Brain pericyte (primary cell): ENCODE measurements at regions not wholly inside any gene's neighbourhood (a gene's known extent, or its start where the extent isn't known, plus 50 kb on each side); places are given as distances from the start of the nearest gene placed in this dataset.

Source experiments
- DNase-seq: peaks from one replicate; pipeline ENCODE4 v3.0.0-alpha.2; 2012; ENCODE audit warnings: low read depth, low spot score

- no peak for DNase-seq
These were observed 306.7 kb downstream of the EPB41L4A start for GRCh38 chr5:112112346-112112745.

GRCh38 chr5:112109331-112110007, 309.6 kb downstream of the EPB41L4A start:
- peak; percentile 10 for DNase-seq

- DNase-seq, result no peak
These were observed 312.2 kb downstream of the EPB41L4A start for GRCh38 chr5:112106878-112107277.

- no peak for DNase-seq
These were observed 321.3 kb downstream of the EPB41L4A start for GRCh38 chr5:112097768-112098167.

GRCh38 chr5:112087222-112087621, 330.2 kb upstream of the NREP start:
- no peak for DNase-seq

- no peak for DNase-seq
These were observed 329.7 kb upstream of the NREP start for GRCh38 chr5:112086740-112087139.

GRCh38 chr5:112084149-112084548, 327.2 kb upstream of the NREP start:
- DNase-seq, result no peak

- DNase-seq, result no peak
These were observed 326.6 kb upstream of the NREP start for GRCh38 chr5:112083623-112084022.

- DNase-seq, result no peak
These were observed 320.2 kb upstream of the NREP start for GRCh38 chr5:112077180-112077579.

- DNase-seq, result no peak
These were observed 313.0 kb upstream of the NREP start for GRCh38 chr5:112070022-112070421.

GRCh38 chr5:112069329-112069728, 312.3 kb upstream of the NREP start:
- no peak for DNase-seq

GRCh38 chr5:112068593-112068992, 311.6 kb upstream of the NREP start:
- DNase-seq, result no peak

GRCh38 chr5:112065781-112066180, 308.8 kb upstream of the NREP start:
- DNase-seq, result no peak

- no peak for DNase-seq
These were observed 308.0 kb upstream of the NREP start for GRCh38 chr5:112064956-112065355.

- DNase-seq, result no peak
These were observed 307.3 kb upstream of the NREP start for GRCh38 chr5:112064271-112064701.

- no peak for DNase-seq
These were observed 306.9 kb upstream of the NREP start for GRCh38 chr5:112063856-112064255.

- DNase-seq, result no peak
These were observed 306.2 kb upstream of the NREP start for GRCh38 chr5:112063191-112063590.

GRCh38 chr5:112062181-112062580, 305.2 kb upstream of the NREP start:
- no peak for DNase-seq

GRCh38 chr5:112061666-112062065, 304.7 kb upstream of the NREP start:
- DNase-seq, result no peak

- DNase-seq, result no peak
These were observed 302.7 kb upstream of the NREP start for GRCh38 chr5:112059579-112060135.

GRCh38 chr5:112049738-112050137, 292.7 kb upstream of the NREP start:
- no peak for DNase-seq

- DNase-seq, result no peak
These were observed 279.2 kb upstream of the NREP start for GRCh38 chr5:112036206-112036605.

GRCh38 chr5:112034421-112034979, 277.5 kb upstream of the NREP start:
- no peak for DNase-seq
